Activated CD4-positive, alpha-beta T cell treated with anti-CD3 and anti-CD28 coated beads, Interleukin-2, Interleukin-4, amounts not matched to agents 100 ng/mL and 50 ng/mL, durations not matched to agents 16 hours and 8 hours (primary cell): ENCODE measurements at regions not wholly inside any gene's neighbourhood (a gene's known extent, or its start where the extent isn't known, plus 50 kb on each side); places are given as distances from the start of the nearest gene placed in this dataset.

Experiments
- DNase-seq: peaks from one replicate; pipeline ENCODE4 v3.0.0-alpha.2; 2020; ENCODE audit warnings: low spot score

DNA sequence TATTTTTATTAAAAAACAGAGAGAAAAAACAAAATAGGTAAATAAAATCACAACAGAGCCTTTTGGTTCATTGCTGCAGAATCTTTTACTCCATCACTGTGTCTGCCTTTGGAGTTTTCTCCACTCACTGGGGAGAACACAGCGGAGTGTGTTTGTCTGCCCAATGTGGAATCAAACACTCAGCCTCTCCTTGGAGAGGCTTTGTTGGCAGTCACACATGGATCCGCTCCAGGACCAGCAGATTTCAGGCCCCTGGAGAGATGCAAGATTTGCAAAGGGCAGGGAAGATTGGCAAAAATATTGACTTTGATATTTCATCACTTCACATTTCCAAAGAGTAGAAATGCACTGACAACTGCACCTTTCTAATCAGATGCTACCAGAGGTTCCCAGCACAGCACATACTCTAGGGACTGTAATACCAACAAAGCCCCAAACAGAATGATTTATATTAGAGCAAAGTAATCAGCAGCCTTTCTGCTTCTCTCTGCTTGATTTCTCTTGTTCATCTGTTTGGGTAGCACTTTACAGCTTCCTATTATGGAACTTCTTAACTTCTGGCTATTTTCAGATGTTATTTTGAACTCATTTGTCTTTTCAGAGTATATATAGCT is 1898.8 kb upstream of the PIK3C3 start:
- no peak for DNase-seq

- DNase-seq: no peak
Observed at GRCh38 chr18:40055262-40055661, 1899.8 kb upstream of the PIK3C3 start.

- DNase-seq: no peak
Observed at GRCh38 chr18:40049716-40050115, 1905.3 kb upstream of the PIK3C3 start.

DNA sequence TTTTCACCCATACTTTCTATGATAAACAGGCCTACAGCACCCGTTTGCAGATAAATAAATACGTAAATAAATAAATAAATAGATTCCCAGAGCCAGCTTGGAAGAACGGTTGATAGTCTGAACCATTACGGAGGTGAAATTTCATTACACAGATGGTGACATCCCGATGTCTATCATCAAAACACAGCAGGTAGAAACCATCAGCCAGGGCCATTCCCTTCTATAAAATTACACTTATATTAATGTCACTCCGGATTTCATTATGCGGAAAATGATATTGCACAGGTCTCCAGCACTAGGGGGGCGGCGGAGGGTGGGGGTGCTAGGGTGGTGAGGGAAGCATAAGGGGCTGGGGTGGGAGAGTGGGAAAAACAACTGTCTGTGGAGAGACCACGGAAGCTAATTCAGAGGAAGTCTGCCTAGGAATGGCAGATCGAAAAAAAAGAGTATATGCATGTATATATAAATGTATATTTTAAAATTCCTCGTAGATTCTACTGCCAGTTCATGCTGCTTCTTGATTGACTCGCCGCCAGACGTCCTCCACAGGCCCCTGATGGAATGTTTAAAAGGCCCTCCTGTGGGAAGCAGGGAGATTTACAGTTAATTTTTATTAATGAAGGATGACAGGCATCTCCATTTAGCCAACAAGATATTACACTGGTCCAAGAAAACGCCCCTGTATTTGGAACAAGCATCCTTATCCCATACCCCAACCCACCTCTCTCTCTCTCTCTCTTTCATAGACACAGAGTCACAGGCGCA is 1906.0 kb upstream of the PIK3C3 start:
- DNase-seq: no peak

DNA sequence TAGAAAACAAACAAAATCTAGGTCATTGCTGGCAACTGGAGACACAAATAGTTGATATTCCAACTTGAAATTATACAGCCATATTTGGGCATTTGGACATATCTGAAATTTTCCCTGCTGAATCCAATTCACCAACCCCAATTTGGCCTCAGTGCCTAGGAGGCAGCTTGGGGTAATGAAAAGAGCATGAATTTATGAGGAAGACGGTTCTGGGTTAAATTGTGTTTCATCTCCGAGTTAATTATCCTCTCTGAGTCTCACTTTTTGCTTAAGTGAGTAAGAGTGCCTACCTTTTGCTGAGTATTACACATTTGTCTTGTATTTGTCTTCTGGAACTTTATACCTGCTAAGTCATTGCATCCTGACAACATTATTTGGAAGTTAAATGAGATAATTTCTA is 1906.8 kb upstream of the PIK3C3 start:
- DNase-seq: no peak

GRCh38 chr18:40046596-40046995 is 1908.4 kb upstream of the PIK3C3 start:
- DNase-seq: no peak

DNA sequence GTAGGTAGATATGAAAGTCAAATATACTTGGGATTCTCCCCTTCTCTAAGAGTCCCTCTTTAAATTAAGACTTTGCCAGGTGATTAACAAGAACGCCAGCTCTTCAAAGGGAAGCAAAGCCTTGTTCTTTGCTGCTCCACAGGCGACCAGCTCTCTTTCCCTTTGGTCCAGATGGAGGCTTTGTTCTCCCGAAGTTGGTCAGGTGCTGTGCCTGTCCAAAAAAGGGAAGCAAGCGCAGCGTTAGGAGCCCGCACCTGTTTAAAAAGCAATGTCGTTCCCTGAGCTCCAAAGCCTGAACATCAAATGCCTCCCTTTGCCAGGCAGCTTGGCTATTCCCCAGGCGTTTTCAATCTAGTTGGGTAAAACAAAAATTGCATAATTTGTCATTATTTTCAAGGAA is 1913.1 kb upstream of the PIK3C3 start:
- DNase-seq: no peak

DNA sequence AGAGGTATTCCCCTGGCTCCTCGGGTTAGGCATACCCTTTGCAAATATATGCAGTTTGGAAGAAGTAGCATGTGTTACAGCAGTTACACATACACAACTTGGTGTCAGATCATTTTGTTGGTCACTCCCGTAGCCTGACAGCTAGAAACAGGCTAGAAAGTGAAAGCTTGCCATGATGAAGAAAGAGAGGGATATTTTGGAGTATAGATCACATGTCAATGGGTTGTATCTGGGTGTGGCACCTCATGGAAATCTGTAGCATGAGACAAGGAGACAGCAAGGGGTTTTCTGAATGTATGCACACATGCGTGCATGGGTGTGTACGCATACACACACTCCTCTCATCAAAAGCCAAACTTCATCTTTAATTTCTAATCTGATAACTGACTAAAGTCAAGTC is 1914.5 kb upstream of the PIK3C3 start:
- DNase-seq: no peak

- no peak for DNase-seq
Observed at GRCh38 chr18:40037356-40037755, 1917.7 kb upstream of the PIK3C3 start.

- no peak for DNase-seq
Observed at GRCh38 chr18:40036861-40037260, 1918.2 kb upstream of the PIK3C3 start.

- DNase-seq: no peak
Observed at GRCh38 chr18:40035966-40036365, 1919.1 kb upstream of the PIK3C3 start.

DNA sequence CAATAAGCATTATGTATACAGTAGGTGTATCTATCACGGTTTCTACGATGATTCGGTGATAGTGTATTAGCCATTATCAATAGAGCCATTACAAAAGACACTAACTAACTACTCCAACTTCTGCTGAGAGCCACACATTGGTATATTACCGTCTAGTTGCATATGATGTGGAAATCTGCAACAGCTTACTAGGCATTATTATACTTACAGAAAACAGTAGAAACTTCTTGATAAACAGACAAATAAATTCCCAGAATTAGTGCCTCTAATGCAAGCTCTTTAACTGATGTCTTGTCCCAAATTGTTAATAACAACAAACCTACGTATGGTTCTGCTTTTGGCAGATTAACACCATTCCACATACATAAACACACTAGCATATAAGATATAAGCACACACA is 1923.0 kb upstream of the PIK3C3 start:
- no peak for DNase-seq

DNA sequence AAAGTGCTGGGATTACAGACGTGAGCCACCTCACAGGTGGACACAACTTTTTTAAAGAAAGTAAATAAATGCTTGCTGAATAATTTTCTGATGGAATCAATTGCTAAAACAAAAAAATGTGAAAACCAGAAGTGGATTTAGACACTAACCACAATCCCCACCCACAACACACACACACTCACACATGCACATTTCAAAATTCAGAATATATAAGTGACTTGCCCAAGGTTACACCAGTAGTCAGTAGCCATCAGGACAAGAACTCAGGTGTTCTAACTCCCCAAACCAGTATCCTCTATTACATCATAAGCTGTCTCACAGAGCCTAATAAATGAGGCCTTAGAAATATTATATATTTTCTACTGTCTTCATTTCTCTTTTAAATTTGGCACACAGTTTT is 1923.6 kb upstream of the PIK3C3 start:
- DNase-seq: no peak

- DNase-seq: no peak
Observed at GRCh38 chr18:40019797-40020392, 1935.1 kb upstream of the PIK3C3 start.

DNA sequence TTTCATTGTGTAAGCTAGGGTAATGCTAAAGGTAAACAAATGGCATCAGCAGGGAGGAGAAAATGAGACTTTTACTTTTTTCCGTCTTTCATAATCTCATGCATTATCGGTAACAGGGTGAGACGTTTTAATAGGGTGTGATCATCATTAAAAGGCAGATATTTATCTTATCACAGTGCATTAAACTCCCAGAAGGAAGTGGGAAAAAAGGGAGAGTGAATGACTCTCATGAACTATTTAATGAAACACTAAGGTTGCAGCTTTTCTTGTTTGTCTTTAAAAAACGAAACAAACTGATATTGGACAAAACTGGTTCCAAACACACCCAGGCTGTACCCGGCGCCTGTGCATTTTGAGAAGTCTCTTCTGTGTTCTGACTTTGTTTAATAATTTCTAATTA is 1936.8 kb upstream of the PIK3C3 start:
- no peak for DNase-seq

DNA sequence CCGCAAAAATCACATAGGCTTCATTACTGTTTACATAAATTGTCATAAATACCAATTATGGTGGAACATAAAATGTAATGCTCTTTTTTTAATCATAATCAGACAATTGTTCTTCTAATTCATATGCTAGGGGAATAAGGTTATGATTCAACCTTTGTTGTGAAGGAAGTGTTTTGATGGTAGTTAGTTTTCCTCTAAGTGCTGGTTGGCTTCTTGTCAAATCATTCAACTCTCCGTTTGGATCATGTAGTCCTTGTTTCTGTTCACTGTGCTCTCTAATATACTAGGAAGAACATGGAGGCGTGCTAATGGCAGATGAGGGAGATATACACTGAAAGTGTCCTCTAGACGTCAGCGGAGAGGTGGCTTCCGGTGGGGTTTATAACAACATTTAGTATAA is 1938.0 kb upstream of the PIK3C3 start:
- DNase-seq: no peak

- no peak for DNase-seq
Observed at GRCh38 chr18:40016405-40016804, 1938.6 kb upstream of the PIK3C3 start.

- DNase-seq: no peak
Observed at GRCh38 chr18:40013001-40013609, 1941.9 kb upstream of the PIK3C3 start.

DNA sequence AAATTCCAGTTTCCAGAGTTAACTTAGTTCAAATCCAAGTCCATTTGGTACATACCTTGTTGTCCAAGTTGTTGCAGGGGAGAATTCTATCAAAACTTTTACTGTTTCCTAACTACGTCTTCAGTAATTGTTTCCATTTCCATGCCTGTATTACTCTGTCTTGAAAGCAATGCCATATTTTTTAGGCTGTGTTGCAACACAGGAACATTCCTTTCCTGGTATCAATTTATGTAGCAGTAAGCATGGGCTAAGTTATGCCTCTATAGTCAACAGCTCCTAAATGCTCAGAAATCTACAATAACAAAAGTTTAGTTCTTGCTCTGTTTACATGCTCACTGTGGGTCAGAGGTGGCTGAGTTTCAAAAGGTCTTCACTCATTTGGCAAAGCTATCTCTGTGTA is 1943.8 kb upstream of the PIK3C3 start:
- no peak for DNase-seq

DNA sequence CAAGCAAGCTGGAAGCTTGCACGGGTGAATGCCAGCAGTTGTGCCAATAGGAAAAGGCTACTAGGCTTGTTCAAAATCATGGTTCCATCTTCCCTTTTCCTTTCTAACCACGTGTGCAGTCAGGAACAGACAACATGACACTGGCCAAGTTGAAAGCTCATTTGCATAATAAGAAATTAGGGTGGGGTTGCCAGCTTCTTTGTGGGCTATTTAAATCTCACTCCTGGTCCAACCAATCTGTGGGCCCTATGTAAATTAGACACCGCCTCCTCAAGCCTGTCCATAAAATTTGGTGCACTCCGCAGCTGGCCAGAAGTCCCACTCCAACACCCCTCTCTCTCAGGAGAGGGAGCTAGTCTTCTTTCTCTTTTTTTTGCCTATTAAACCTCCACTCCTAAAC is 1948.4 kb upstream of the PIK3C3 start:
- DNase-seq: no peak

DNA sequence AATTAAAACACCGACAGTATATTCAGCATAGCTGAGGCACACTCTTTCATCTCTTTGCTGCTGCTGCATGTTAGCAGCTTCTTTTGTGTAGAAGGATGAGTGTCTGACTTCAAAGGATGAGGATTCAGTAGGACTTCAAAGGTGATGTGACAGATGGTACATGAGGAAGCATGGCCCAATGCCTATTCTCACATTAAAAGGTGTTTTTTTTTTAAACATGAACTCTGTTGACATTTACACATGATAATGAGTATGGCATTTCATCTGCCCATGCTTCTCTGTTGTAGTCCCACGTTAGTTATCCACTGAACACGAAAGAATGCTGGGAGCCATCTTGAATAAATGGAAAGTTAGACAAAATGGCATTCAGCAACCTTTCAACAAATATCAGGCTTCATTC is 1950.8 kb upstream of the PIK3C3 start:
- DNase-seq: no peak

DNA sequence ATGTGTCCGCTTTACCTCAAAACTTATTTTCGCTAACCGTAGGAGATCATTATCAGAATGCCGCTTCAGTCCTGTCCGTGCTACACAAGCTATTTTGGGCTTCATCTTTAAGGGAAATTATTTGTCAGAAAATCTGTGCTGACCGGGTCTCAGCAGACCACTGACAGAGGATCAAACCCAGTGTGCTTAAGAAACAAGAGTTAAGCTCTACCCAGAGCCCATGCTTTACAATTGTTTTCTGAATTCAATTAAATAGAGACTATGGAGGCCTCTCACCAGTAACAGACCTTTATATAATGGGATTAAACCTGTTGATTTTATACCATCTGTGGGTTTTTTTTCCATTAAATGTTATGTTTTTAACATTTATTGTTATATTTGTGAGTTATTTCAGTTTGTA is 1956.7 kb upstream of the PIK3C3 start:
- no peak for DNase-seq

DNA sequence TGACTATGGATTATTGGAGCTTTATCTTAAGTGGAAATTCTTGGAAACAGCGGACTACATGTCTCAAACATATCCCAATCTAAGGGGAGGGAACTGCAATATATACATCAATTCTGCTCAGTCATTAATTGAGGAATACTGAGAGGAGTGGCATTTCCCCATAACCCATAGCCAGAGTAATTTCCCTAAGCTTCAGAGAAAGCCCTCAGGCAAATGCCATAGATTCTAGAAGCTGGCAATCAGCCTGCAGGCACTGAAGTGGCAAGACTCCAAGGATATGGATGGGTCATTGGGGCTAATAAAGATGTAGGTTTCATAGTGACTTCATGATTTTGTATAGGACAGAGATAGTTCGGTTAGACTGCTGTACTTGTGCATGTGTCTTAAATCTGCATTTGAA is 1960.5 kb upstream of the PIK3C3 start:
- DNase-seq: no peak
